SKM-1 (cell line): ENCODE measurements at regions not wholly inside any gene's neighbourhood (a gene's known extent, or its start where the extent isn't known, plus 50 kb on each side); places are given as distances from the start of the nearest gene placed in this dataset.

Experiments
- DNase-seq: peaks from one replicate; lab custom pipeline; 2025; ENCODE audit not compliant: unreplicated experiment; lab: John Stamatoyannopoulos, UW

DNA sequence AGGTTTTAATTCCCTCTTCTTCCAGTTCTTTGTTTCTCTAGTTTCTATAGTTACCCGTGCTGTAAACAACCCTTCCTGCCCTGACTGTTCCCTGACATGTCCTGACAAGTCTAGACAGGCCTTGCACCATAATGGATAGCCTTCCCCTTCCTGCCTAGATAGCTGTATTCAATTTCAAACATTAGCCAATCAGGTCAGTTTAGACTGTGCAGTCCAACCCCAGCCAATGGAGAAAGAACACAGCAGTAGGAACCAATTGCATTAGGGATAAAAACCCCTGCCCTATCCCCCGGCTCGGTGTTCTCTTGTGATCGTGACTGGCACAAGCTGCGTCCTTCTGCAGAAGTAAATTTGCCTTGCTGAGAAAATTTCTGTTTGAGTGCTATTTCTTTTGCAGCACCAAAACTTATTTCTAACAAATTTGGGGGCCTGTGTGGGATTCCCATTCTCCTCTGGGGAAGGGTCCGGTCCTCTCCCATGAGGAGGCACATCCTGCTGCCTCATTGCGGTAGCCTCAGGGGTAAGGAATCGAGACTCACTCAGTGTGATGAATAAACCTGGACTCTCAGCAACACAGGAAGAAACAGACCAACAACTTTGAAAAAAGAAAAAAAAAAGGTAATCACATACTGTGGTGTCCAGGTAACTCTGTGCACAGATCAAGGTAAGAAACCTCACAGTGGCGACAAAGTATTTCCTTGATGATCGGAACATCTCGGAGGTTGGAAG is 248.7 kb upstream of the ECI2 start:
- DNase-seq = peak; percentile 48

DNA sequence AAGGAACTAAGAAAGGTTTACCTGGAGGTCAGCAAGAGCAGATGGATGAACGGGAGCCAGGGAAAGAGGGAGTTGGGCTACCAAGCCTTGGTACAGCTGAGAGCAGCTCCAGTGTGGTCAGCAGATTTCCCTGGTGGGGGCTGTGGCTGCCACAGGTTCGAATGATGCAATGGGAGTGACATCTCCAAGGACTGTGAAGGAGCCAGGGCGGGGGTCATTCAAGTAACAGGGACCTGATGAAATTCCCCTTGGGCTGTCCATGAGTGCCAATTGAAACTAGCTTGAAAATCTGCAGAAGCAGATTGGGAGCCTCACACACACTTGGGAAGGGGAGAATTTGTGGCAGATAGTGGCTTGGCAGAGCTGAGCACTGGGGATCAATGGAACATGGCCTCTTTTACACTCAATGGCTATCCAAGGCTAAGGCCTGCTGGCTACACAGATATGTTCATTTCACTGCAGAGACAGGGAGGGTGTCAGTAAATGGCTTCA is 247.0 kb upstream of the ECI2 start:
- no peak for DNase-seq

DNA sequence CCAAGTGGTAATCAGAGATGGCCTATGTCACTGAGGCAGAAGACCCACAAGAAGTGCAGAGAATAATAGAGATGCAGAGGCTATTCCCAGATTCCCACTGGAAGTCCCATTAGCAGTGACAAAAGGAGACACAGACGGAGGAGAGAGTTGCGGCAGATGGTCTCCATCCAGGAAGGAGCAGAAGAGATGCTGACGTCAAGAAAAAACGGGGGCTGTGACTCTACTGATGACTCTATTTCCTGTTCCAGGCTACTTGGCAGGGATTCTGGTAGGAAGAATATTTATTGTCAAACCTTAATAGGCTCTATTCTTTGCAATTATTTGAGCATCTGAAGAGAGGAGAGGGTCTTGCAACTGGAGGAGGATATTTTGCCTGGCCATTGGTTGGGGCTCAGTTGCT is 246.0 kb upstream of the ECI2 start:
- no peak for DNase-seq

DNA sequence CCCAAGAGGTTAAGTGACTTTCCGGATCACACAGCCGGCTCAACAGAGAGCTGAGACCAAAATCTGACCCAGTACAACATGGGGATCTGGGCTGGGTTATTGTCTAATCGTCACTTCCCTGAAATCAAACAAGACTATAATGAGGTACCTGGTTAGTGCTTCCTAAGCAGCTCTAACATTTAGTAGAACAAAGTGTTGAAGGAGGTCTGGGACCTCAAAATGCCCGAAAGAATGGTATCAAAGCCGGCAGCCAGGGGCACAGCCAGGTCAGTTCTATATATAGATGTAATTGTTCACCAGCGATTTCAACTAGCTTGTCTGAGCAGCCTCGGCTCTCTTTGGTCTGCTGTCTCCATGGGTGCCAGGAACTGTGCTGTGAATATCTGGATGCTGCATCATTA is 245.5 kb upstream of the ECI2 start:
- no peak for DNase-seq

DNA sequence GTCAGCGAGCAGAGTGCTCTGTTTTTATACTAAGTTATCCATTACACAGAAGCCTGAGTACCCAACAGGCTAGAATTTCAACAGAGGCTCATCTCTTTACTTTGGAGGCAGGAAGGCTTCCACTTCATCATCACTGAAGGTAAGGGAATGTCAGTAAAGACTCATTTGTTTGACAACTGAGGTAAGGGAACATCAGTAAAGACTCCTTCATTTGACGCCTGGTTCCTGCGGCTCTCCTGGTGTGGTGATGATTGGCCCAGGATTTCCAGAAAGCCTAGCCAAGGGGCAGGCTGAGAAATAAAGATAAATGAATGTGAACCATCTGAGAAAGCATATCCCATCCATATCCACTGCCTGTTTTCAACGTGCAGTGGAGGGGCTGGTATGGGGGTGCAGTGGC is 244.6 kb upstream of the ECI2 start:
- no peak for DNase-seq

DNA sequence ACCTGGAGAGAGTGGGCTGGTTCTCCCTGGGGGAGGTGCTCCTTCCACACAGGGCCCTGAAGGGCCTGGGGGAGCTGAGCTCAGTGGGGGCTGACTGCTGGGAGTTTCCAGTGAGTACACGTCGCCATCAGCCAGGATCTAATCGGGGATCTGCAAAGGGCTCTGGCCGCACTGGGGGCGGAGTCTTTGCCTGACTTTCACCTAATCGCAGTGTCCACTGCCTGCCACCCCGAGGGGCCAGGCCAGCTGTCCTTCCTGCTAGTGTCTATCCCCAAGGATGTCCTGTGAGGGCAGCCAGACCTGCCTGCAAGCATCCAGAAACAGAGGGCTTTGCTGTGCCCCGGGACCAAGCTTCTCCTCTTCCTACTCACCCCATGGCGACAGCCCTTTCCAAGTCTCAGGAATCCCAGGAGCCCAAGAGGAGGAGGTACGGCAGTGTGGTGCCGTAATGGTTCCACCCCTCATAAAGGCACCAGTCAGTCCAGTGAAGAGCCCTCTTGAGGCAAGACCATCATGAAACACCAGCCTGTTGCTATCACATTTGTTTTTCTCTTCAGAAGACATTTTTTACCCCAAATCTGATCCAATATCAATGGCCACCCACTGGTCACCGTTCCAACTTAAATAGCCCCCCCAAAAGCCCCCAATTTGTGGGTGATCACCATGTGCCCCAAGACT is 243.1 kb upstream of the ECI2 start:
- no peak for DNase-seq

DNA sequence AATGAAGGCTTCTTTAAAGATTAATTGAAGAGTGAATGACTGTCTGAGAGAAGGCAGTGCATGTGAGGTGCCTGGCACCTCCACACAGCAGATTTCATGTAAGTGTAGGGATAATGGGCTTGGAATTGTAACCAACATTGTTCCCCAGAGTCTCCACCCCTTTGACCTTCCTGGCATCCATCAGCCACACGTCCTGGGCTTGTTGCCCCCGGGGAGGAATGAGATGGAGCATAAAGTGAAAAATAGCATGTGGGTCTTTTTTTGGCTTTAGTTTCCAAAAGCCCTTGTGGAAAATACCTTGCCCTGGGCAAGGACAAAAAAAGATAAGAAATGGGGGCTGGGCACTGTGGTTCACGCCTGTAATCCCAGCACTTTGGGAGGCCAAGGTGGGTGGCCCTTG is 242.2 kb upstream of the ECI2 start:
- DNase-seq = no peak

DNA sequence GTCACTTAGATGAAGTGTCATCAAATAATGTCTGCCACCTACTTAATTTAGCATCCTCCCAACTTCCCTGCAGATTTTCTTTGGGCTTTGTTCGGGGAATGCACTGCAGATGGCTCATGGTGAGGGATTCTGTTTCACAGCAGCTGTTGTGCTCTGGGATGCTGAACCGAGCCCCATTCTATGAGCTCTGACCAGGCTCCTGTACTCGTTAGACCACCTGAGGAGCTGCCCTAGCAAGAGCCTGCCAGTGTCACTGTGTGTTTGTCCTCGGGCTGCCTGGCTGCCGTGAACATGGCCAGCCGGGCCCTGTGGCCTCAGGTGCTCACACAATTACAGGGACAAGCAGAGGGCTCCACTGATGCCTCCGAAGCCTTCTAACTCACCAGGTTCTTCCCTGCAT is 238.8 kb upstream of the ECI2 start:
- no peak for DNase-seq

DNA sequence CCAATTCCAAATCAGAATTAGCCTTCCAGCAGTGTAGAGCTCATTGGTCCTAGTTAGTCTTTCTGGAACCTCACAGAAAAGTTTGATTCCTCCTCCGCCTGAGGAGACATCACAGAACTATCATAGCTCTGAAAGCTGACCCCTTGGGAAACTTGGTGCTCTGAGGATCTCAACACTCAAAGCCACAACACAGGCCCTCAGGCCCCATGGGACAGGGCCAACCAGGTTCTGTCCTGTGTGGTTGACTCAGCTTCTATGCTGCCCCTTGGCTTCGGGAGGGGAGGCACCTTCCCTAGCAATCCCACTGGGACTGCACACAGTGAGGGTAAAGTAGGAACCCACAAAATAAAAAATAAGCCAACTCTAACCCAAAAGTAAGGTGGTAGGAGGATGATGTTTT is 237.5 kb upstream of the ECI2 start:
- DNase-seq = no peak

DNA sequence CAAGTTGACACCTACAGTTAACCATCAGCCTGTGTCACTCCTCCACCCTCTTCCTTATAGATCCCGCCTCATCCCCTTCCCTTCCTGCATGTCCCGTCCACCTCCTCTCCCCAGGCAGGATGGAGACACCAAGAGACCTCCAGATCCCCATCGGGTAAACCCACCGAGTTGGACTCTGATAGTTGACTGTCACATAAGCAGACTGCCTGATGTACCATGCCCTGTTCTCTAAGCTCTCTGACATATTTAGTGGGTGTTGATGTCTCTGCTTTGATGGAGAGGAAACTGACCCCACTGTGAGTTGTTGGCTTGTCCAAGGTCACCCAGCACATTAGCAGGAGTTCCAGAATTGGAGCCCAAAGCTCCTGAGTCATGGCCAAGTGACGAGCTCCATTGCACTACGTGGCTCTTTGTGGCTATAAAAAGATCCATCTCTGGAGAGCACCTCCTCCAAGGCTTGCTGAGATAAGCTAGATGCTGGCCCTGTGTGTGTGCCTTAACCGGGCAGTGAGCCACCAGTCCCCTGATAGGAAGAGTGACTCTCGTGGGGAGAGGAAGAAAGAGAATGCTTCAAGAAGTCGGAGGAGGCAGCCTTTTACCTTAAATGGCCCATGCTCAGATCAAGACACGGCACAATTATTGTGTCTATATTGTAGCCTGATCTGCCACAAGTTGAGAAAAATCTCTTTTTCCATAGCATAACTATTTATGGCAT is 236.0 kb upstream of the ECI2 start:
- no peak for DNase-seq

DNA sequence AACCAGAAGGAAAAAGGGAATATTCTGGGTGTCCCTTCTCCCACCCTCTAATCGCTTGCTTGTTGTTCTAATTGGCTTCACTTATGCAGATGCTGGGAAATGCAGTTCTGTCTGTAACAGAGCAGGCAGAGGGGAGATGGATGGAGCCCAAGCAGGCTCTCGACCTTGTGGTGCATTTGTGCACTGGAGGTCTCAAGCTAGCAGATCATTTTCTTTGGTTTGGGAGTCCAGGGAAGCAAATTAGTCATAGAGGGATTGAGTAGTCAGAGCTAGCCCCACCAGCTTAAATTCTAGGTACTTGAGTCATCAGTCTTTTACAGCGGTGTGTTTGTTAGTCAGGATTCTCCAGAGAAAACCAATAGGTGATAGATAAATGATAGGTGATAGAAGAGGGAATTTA is 234.7 kb upstream of the ECI2 start:
- DNase-seq = no peak

DNA sequence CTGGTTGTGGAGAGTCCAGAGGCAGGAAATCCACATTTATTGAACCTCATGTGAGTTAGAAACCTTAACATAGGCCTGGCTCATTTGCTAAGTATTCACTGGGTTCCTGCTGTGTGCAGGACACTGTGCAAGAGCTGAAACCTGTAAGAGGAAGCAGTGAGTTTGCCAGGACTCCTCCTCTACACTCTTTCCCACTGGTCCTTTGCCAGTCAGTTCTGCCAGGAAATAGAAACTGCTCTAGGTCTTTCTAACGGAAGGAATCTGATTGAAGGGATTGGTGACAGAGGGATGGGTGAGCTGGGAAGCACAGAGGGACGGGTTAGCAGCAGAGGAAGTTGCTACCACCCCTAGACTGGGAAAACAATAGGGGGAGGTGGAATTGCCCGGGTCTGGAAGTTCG is 234.2 kb upstream of the ECI2 start:
- DNase-seq = no peak

DNA sequence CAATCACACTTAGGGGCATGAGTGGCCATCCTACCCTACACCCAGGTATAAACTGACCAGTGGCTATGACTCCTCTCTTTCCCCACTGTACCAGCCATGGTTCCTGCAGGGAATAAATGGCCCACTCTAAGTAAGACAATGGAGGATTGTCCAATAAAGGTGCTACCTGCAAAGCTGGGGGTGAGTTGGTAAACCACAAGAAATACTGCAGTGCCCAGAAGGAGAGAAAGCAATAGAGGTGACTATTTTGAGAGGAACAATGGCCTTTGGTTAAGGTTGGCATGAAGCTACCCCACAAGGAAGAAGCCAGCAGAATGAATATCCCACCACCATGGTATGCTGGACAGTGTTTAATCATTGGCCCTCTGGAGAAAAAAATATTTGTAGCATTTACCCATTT is 233.3 kb upstream of the ECI2 start:
- no peak for DNase-seq

DNA sequence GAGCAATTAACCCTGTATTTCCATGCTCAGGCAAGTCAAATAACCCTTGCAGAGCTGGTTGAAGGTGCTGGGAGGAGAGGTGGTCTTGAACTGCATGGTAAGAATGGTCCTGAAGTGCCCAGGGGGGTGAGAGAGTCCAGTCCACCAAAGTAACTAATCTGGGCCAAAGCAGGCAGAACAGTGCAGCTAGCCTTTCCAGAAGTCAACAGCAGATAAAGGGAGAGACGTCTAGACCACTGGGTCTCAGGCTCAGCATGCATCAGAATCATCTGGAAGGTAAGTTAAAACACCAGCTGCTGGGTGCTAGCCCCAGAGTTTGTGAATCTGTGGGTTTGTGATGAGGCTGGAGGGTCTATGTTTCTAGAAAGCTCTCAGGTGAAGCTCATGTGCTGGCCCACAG is 232.3 kb upstream of the ECI2 start:
- no peak for DNase-seq

DNA sequence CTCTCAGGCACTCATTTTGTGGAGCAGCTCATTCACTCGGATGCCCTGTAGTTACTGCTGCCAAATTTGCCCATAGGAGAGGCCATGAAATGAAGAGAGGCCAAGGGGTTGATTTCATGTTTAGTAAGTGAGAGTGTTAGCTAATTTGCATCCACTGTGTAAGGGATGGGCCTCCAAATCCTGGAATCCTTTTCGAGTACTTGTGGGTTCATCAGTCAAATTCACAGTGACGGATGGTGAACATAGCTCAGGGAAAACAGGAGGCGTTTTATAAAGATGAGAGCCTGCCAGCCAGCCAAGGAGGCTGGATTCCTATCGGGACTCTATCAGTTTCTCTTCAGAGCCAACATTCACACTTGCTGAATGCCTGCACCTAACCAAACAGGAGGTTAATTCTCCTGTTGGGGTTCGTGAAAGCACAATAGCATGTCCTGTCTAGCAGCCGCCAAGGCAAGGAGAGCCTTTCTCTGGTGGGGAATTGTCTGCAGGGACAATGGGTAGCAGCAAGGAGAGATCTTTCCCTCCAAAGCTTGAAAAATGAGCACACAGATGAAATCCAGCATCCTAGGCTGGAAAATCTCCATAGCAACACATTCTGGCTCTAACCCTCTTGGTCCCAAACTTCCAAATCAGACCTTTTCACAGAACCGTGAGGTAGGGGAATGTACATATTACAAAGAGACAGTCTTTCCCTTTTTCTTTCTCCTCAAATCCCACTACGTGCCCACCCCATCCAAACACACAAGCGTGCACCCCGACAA is 231.4 kb upstream of the ECI2 start:
- DNase-seq = no peak

DNA sequence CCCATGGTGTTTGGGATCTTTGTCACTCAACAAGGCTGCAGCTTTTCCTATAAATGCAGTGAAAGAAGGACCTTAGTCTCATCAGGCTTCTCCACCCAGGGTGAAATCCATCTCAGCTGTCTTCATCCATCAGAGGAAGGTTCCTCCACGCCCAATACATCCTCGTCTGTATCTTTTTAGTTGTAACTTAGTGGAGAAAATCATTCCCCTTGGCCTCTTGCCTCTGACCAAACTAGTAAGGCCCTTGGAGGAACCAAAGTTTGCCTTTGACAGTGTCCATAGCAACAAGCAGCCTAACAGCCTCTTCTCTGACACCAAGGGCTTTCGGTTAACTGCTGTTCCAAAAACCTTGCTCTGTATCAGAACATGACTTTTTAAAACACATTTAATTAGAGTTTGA is 230.3 kb upstream of the ECI2 start:
- DNase-seq = no peak

DNA sequence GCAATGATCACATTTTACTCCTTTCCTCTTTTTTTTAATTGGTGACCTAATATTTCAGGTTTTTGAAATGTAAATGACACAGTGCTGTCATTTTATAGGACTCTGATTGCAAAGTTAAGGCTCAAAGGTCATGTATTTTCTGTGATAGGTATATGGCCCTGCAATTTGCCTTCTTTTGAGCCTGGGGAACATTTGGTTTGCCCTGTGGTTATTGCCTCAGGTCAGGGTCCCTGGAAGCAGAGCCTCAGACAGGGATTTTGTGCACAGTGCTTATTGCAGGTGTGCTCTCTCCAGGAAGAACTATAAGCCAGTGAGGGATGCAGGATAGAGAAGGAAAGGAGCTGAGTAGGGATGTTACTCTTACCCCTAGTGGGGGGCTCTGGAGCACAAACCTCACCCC is 229.3 kb upstream of the ECI2 start:
- DNase-seq = no peak

DNA sequence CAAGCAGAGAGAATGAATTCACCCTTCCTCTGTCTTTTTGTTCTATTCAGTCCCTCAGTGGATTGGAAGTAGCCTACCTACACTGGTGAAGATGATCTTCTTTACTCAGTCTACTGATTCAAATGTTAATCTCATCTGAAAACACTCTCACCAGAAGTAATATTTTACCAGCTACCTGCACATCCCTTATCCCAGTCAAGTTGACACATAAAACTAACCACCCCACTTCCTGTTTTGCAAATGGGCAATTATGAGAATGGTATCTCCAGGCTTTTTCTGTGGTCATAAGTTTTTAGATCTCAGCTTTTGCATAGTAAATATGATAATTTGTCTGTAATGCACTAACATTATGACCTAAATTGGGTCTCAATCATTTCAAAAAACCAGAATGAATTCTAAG is 228.8 kb upstream of the ECI2 start:
- no peak for DNase-seq

DNA sequence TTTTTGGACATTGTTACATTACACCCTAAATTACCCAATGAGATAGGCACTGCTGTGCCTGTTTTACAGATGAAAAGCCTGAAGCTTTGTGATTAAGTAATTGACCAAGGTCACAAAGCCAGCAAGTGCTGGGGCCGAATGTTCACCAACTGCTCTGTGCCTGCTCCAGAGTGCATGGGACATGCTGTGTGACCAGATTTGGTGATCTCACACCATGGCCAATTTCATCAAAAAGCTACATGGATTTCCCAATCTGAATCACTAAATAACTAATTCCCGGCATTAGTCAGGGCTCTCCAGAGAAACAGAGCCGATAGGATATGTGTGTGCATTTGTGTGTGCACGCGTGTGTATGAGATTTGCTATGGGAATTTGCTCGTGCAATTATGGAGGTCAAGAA is 228.3 kb upstream of the ECI2 start:
- no peak for DNase-seq

DNA sequence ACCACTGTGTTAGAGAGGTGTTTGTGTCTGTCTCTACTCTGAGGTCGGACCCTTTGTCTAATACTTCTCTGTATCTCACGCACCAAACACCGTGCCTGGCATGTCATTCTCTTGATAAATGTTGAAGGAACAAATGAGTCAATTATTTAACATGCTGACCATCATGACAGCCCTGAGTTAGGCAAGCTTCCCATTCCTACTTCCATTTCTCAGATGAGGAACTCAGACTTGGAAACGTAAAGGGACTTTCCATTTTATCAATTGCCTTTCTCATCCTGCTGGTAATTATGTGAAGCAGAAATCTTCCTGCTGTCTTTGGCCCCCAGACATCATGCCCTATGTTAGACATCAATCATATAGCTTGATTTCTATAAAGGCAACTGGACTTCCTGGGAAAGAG is 227.0 kb upstream of the ECI2 start:
- no peak for DNase-seq

DNA sequence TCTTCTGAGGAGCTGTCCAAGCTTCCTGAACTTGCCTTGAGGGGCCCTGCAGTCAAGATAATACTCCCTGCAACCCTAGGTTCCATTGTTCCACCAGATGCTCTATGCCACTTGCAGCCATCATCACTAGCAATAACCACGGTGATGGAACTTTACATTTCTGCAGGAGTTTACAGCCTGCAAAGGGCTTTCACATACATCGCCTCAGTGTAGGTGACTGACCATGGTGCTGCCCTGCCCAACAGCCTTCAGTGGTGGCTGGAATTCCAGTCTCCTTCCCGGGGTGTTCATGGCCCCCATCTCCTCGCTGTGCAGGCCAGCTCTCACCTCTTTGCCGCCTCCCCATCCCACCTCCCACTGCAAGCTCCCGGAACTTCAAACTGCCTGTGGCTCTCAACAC is 225.5 kb upstream of the ECI2 start:
- no peak for DNase-seq
